HG03520 (cell line): ENCODE measurements at regions not wholly inside any gene's neighbourhood (a gene's known extent, or its start where the extent isn't known, plus 50 kb on each side); places are given as distances from the start of the nearest gene placed in this dataset.

Experiments
- ATAC-seq: cut with Tn5 transposase; IDR thresholded peaks from one replicate; pipeline ENCODE4 v1.9.1; 2021; ENCODE audit warnings: mild to moderate bottlenecking, moderate library complexity; ENCODE audit not compliant: unreplicated experiment

DNA sequence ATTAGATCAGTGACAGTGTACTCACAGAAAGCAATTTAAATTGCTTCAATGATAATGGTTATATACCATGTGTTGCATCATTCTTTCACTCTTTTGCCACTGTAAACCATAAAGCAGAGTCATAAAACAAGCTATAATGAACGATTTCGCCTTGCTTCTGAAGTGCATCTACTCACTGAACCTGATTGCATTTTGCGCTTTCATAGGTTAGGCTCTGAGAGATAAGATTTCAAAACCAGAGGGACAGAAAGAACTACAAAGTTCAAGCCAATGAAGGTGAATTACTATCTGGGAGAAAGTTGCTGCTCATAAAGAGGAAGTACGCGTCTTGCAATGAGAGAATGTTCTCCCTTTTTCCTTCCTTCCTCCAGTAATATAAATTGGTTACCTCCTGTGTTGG lies 412.7 kb downstream of the CETN3 start:
- ATAC-seq = no peak

DNA sequence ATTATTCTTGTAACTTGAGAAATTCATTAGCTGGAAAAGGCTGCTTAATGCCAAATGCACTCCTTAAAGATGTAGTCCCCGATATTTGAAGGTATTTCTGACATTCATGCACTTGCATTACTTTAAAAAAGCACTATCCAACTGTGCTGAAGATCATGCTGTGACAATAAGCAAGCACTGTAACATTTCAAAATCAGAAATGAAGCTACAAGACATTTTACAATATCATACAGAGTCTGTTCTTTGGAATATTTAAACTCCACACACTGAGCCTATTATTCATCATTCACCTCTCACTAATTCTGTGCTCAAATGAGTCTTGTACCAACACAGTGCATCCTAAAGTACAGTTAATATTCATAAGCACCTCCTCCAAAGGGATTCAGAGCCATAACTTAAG lies 413.2 kb downstream of the CETN3 start:
- ATAC-seq = no peak

DNA sequence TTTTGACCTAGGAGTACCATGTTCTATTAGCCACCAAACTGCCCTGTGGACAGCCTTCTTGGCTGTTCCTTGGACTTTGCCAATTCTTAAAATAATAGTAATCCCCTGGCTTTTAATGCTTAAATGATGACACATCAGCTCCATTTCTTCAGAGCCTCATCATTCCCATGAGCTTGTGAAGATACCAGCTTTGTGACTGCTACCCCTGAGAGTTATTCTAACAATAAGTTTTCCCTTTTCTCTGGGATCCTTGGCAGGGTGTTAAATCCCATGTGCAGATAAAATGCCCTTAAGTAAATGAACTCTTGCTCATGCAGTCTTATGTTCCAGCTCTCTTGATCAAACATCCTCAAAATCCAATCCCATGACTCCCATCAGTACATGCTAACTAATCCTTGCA lies 415.3 kb downstream of the CETN3 start:
- no peak for ATAC-seq

DNA sequence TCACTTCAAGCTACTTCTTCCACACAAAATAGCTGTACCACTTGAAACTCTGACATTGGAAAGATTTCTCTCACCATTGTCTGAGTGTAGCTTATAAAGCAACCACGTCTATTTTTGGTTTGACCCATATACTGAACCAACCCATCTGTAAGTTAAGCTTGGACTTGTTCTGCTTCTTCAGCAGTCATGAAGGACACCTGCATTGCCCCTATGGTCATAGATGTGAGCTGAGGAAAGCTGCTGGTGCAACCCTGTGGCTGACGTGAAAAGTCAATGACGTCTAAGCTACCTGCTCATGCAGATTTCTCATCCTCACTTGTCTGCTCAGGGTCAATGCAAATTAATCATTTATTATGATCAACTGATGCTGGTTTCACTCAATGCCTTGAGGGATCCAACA lies 417.4 kb downstream of the CETN3 start:
- ATAC-seq = no peak

DNA sequence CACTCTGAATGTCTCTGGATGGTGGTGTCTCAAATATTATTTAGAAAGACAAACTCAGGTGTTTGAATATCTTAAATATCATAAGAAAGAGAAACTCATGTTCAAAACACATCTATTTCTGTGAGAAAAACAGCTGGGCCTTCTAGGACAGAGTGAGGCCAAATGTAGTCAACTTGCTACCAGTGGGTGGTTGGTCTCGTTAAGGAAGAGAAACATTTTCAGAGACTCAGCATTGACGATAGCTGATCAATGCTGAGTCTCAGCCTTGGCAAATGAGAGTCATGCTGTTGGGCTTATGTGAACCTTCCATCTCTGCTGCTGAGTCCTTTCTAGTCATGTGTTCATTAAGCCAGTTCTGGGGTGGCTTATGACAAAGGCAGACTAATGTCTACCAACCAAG lies 418.0 kb downstream of the CETN3 start:
- no peak for ATAC-seq

DNA sequence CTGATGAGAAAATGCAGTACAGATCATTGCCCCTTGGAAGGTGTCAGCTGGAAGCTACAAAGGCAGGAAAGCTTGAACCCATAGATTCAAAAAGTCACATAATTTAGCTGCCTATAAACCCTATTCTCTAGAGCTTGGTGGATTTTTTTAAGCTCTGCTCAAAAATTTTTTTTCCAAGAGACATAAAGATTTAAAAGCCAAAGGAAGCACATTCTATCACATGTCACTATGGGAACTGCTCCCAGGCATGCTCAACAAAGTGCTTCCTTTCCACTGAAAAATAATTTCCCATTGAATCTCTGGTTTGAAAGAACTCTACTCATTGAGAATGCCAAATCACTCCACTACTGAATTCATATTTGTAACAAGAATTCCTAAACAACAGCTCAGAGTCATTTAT lies 419.8 kb downstream of the CETN3 start:
- ATAC-seq = no peak

DNA sequence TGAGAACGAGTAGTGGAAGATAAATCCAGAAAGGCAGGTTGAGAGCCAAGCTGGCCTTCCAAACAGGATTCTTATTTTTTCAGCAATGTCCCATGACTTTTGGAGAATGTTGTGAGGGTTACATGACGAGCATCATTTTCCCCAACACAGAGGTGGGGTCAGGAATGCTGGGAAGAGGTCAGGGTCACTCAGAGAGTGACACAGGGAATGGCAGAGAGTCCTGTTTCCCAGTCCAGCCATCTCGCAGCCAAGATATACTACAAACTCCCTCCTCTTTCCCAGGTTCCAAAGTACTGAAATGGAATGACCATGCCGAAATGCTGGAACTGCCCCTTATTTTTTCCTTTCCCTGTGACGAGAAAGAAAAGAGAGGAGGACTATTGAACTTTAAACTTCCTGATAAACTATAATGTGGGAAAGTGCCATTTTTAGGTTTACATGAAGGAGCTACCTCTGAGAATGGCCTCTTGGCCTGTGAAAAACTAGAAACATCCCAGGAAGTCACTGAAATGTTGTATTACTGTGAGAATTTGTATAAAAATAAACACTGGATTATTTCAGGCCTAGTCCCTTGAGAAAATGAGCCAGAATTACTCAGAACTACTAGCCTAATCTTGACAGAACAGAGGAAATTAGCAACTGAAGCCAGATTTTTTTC lies 420.4 kb downstream of the CETN3 start:
- no peak for ATAC-seq

DNA sequence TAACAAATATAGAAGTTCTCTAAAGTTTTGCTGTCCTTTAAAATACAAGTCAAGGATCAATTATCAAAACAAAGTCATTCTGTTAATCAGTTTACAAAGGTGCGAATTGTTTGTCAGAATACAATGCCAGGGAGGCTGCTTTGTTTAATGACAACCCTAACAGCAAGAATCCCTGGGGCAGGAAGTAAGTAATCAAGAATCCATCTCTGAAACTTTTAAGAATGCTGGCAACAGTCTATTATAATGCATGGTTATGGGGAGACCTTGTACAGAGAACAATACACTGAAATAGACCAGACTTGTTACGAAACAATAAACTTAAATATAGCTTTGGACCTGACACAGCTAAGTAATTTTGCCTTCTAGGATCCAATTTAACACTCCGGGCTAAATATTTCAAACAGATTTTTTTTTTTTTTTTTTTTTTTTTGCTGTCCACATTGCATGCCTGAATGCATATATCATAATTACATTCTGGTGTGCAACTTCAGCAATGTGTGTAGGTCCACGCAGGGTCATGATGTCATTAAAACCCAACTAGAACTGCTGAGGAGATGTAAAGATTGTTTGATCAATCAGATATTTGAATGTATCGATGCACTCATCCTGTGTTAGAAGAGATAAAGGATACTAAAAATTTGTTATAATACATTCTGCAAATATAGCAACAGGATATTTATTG lies 421.3 kb downstream of the CETN3 start:
- no peak for ATAC-seq

DNA sequence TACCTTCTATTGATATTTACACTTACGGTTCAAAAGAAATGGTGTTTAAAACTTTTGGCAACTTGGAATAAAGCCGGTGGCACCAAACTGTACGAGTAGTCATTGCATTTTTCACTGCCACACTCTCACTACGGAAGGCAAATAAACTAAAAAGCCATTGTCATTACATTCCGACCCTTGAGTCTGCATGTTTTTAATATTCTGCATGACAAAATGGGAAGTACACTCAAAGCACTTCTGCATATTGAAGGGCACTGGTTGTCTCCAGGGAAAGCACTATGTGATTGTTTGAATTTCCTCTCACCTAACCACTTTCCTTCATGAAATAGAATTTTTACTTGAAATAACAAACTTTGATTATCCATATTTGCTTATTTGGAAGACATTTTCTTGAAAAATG lies 426.3 kb downstream of the CETN3 start:
- ATAC-seq = no peak

DNA sequence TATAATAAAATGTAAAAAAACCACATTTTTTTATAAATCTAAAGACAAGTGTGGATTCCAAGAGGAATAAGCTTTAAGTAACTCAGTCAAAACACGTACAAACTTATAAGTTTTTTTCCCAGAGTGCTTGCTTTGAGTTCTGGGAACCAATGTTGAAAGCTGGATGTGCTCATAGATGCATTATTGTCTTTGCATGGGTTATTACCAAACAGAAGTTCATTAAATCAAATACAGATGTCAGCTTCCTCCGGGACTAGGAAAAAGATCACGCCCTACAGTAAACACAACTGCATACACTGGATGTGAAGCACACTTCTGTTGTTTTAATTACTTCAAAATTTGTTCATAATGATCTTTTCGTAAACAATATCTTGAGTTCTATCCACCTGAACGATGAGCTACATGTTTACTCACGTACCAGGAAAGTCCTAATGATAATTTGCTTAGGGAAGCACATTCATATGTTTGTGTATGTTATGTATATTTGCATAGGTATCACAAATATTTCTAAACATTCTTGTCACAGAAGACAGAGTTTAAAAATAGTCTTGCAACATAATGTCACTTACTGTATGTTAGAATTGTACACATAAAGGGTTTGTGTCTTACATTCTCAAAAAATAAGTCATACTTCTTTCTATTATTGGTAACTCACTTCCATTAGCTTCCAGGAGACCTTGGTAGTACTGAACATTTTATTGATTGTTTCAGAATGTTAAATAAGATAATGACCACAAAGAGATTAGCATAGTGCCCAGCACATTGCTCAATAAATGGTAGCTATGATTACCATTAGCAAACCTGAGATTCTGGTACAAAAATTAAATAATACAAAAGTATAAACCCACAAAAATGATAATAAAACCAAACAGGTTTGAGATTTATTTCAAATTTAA lies 427.4 kb downstream of the CETN3 start:
- no peak for ATAC-seq

DNA sequence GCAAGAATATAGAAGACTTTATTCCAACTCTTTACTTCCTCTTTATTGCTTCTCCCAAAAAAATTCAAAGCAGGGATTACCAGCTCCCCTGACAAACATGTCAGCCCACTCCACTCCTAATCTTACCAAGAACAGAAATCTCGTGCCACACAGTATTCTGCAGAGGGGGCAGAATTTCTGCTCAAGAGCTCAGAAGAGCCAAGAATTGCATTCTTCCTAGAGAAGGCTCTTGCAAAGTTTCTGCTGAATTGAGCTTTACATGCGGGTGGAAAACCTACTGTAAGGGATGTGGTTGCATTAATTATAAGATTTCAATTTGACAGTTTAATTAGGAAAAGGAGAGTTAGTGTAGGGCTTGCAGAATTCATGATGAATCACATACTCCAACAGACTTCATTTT lies 428.5 kb downstream of the CETN3 start:
- ATAC-seq = no peak

DNA sequence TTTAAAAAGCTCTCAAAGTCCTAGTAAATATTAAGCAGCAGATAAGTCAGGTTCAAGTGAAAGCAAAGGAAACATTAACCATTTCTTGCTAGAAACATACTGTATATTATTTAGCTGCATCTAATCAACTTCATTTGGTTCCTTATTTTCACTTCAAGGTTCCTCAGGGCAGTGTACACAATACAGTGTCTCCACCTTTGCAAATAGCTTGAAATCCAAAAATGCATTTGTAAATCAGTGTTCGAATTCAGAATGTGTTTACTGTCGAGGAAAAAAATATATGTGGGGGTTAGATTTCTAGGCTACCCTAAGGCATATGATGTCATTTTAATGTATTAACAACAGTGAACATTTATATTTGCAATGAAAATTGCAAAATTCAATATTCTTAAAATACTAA lies 436.0 kb downstream of the CETN3 start:
- no peak for ATAC-seq

DNA sequence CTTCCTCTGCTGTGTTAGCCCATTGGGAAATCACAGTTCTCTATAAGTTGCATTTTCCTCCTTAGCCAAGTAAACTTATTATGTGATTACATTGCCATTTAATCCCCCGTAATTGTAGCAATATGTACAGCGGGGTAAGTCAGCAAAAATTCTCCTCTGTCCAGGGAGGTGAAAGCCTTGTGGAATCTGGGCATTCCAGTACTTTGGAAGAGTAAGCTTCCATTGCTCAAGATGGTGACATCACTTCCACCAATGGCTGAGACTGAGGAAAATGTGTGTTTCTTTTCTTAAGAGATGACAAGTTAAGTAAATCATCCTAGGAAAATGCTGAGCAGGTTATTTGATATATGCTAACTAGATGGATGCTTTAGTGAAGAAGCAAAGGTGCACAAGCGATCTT lies 436.7 kb downstream of the CETN3 start:
- no peak for ATAC-seq

DNA sequence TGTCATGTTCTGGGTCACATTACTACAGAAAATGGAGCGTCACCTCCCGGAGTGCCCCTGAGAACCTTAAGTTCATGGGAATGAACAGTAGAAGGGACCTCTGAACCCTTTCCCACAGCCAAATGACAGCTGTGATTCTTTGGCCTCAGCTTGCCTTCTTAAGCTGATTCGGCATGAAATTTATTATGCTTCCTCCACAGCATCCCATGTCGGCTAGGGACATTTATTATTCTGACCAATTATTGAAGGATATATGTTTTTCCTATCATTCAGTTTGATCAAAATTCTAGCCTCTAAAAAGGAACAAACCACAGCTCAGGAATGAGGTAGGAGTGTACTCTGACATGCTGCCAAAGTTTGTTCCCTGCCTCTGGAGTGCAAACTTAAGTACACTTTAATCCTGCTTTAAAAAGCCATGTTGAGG lies 440.6 kb downstream of the CETN3 start:
- ATAC-seq = no peak

DNA sequence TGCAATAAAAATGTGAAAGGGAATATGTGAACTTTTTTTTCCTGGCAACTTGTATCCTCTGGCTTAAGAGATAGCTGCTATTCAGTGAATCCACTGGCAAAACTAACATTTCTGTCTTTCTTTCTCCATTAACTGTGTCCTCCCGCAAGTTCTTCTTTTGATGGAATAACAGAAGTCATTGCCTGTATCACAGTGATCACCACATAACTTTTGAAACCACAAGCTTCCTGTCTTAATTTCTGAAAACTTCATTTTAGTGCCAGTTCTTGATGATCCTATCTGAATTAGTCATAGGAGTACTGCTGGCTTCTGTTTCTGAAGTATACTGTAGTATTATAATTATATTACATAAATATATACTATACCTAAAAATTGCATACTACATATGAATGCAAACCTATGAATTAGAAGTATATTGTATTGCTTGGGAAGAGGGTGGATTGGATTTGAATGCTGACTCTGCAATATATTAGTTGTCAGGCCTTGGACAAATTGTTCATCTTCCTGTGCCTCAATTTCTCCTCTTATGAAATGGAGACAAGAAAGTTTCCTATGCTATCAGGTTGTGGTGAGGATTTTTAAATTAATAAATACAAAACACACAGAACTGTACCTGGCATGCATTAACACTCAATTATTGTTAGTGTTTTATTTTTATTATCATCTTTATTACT lies 441.6 kb downstream of the CETN3 start:
- no peak for ATAC-seq

DNA sequence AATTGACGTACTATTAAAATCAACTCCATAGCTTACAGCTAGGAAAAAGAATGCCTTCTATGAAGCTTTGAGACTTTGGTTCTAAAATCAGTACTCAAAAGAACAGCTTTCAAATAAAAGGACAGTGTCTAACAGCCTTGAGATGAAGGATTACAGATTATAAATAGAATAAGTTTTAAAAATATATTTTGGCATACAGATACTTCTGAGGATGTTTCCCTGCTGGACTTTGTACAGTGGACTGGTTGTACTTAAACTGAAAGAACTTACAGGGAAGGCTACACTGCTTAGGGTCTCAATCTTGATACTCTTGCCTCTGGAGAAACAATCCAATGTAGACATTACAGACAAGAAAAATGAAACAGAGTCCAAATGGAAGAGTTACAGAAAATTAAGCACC lies 452.7 kb downstream of the CETN3 start:
- no peak for ATAC-seq

DNA sequence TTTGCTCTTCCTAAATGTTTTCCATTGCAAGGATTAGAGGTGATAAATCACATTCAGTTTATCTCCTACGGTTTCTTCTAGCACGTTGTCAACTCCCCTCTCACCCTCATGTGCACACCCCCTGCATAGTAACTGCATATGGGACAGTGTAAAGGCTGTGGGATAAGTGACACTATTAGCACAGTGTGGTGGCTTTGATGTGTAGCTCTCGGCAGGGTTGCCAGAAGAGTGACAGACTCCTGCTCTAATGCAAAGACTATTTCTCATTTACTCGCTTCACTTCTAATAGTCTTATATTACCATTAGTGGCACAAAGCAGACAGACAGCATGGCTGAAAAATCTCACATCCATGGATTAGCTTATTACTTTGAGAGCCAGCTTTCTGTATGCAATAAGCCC lies 454.6 kb downstream of the CETN3 start:
- ATAC-seq = no peak

DNA sequence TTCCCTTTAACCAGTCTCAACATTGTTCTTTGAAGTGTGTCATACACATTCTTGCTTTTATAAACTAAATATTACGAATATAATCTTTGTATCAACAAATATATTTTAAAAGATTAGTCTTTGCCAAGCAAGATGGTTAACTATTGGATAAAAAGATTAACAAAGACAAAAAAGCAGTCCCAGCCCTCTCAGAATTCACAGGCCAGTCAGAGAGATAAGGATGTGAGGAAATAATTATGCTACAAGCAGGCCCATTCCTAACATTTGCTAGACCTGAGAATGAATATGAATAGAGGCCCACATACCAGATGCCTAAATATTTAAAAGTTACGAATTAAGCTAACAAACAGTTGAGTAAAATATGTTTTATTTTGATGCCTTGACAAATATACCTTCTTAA lies 457.7 kb downstream of the CETN3 start:
- ATAC-seq = no peak

DNA sequence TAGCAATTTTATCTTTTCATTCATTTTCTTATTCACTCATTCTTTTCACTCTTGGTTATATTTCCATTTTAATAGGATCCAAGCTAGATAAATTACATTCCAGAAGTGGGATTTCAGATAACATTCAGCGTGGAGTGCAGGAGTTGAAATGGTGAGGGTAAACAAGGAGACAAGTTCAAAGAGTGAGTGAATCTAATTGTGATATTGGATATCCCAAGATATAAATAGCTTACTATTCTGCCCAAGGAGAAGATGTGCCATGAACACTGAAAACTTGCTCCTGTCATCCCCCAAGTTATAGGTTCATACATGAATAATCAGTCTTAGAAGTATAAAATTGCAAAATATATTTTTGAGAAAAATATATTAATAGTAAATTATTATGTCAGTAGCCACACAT lies 459.3 kb downstream of the CETN3 start:
- no peak for ATAC-seq

DNA sequence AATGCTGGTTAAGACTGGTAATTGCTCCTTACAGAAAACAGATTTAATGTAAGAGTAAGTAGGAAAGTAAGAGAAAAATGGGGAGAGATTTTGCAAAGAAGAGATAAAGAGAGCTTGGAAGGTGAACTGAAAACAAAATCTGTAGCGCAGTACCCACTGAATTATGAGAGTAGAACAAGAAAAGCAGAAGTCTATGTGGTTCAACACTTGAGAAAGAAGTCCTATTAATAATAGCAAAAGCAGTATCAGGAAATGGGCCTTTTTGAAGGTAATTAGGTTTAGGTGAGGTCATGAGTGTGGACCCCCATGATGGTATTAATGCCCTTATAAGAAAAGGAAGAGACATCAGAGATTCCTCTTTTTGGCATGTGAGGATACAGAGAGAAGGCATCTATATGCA lies 460.6 kb downstream of the CETN3 start:
- no peak for ATAC-seq

DNA sequence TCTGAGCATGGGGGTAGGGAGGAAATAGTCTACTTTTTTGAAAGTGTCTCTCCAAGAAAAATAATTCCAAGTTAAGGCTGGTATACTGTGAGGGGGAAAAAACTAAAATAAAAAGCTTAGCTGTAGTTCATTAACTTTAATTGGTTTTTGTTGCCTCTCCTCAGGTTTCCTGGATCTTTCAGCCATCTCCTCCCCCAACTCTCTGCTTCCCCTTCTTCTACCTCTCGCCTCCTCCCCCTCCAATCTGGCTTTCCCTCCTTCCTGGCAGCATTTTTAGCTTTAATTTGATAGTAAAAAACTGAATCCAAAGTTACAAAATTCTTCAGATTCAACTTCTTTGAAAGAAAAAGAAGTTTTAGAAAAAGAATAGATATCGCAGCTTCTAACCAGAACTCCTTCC lies 462.6 kb downstream of the CETN3 start:
- no peak for ATAC-seq
